ENCODE measurements at regions not wholly inside any gene's neighbourhood (a gene's known extent, or its start where the extent isn't known, plus 50 kb on each side); places are given as distances from the start of the nearest gene placed in this dataset.
"Not testable (repeated sequence)": the region's sequence is repeated elsewhere in the genome, so short reads cannot be mapped to it uniquely, and the experiment has no call there.

DNA sequence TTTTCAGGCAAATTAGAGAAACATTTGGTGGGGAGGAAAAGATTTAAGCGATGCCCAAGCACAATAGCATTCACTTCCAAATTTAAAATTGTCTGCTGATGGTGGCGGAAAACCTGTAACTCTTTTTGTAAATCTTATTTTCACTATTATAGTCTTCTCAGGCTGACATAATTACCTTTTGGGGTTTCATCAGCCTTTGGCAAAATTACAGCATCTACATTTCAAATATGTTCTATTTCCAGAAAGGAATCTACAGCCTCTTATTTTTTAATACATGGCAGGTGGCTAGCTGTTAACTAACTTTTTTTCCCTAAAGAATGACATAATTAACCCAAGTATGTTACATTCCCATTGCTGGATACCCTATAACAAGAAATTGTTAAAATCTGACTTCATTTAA, 391.5 kb upstream of the CCDC54 start:
- Histone ChIP-seq H3K4me3 (ENCODE audit: low read depth in 1 of 2, low read length in 2 of 2) (no peak overlapping the region), H3K36me3 (ENCODE audit: insufficient read depth, low read length) (no peaks in the 10 kb centered on the region), H3K9ac (ENCODE audit: low read depth, low read length) (no peak overlapping the region), H2AFZ (ENCODE audit: low read depth, low read length) (no peak overlapping the region), H3K27ac (ENCODE audit: low read length) (no peak overlapping the region), H3K27me3 (ENCODE audit: insufficient read depth, low read length, poor library complexity) (no peaks in the 10 kb centered on the region), H3K4me1 (ENCODE audit: insufficient read depth, low read length) (no peaks in the 10 kb centered on the region), H4K20me1 (ENCODE audit: insufficient read depth, low read length) (no peaks in the 10 kb centered on the region), H3K4me2 (ENCODE audit: insufficient read depth, low read length) (no peak overlapping the region), H3K9me3 (ENCODE audit: insufficient read depth, low read length, severe bottlenecking) (peaks cover 7% of the 10 kb centered on the region), H3K79me2 (ENCODE audit: insufficient read depth, low read length) (no peaks in the 10 kb centered on the region)
- TF ChIP-seq CTCF (IDR thresholded peaks at IDR 0.05; ENCODE audit: borderline replicate concordance, extremely low read depth, low read length, poor library complexity, severe bottlenecking) (no peak), EZH2 (IDR thresholded peaks at IDR 0.05; ENCODE audit: borderline replicate concordance, low read depth, low read length, severe bottlenecking) (no peak)
- ATAC-seq (ENCODE audit: insufficient read depth, low read depth) (no peak), DNase-seq (no peak)

DNA sequence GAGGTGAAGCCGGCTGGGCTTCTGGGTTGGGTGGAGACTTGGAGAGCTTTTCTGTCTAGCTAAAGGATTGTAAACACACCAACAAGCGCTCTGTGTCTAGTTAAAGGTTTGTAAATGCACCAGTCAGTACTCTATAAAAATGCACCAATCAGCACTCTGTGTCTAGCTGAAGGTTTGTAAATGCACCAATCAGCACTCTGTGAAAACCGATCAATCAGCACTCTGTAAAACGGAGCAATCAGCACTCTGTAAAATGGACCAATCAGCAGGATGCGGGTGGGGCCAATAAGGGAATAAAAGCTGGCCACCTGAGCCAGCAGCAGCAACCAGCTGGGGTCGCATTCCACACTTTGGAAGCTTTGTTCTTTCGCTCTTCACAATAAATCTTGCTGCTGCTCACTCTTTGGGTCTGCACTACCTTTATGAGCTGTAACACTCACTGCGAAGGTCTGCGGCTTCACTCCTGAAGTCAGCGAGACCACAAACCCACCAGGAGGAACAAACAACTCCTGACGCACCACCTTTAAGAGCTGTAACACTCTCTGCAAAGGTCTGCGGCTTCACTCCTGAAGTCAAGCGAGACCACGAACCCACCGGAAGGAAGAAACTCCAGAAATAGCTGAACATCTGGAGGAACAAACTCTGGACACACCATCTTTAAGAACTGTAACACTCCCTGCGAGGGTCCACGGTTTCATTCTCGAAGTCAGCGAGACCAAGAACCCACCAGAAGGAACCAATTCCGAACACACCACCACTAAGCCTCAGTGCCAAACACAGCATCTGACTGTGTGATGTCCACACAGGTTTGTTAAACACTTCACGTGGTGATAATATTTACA, 378.2 kb upstream of the CCDC54 start:
- peak overlapping the region; percentile 67 for H3K4me2 ChIP-seq (ENCODE audit: insufficient read depth, low read length)
- peak overlapping the region in 1 of 2 experiments; percentile 49; a peak in 2 of 4 replicates for H3K4me3 ChIP-seq (ENCODE audit: low read depth in 1 of 2, low read length in 2 of 2)
- peaks cover 50% of the 10 kb centered on the region for H3K4me1 ChIP-seq (ENCODE audit: insufficient read depth, low read length)
- H4K20me1 ChIP-seq (ENCODE audit: insufficient read depth, low read length); H3K36me3 ChIP-seq (ENCODE audit: insufficient read depth, low read length); H3K9me3 ChIP-seq (ENCODE audit: insufficient read depth, low read length, severe bottlenecking); H2AFZ ChIP-seq (ENCODE audit: low read depth, low read length); H3K27me3 ChIP-seq (ENCODE audit: insufficient read depth, low read length, poor library complexity); H3K79me2 ChIP-seq (ENCODE audit: insufficient read depth, low read length): not testable (repeated sequence)
- H3K27ac ChIP-seq (ENCODE audit: low read length) = peak overlapping the region; percentile 84
- H3K9ac ChIP-seq (ENCODE audit: low read depth, low read length) = peak overlapping the region; percentile 26
- peak; percentile 56 for TF ChIP-seq CTCF (IDR thresholded peaks at IDR 0.05; ENCODE audit: borderline replicate concordance, extremely low read depth, low read length, poor library complexity, severe bottlenecking)
- peak; percentile 92 for DNase-seq
- ATAC-seq (ENCODE audit: insufficient read depth, low read depth) = peak; percentile 84

DNA sequence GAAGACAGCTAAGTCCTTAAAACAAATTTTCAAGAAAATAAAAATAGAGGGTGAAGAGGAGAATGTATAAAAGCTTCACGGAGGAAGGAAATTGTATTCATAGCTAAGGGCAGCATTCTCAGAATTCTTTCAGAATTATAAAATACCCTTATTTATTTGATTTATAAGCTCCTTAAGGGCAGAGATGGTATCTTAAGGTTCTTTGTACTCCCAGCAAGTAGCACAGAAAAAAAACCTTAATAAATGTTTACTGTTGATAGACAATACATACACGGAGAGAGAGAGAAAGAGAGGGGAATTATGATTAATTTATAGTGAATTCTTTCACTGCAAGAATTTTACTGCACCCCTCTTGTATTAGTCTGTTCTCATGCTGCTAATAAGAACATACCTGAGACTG, 375.6 kb upstream of the CCDC54 start:
- Histone ChIP-seq H3K27ac (ENCODE audit: low read length) (no peak overlapping the region), H3K79me2 (ENCODE audit: insufficient read depth, low read length) (no peaks in the 10 kb centered on the region), H3K9me3 (ENCODE audit: insufficient read depth, low read length, severe bottlenecking) (peaks cover 4% of the 10 kb centered on the region), H3K4me3 (ENCODE audit: low read depth in 1 of 2, low read length in 2 of 2) (no peak overlapping the region), H3K4me2 (ENCODE audit: insufficient read depth, low read length) (no peak overlapping the region), H3K9ac (ENCODE audit: low read depth, low read length) (no peak overlapping the region), H4K20me1 (ENCODE audit: insufficient read depth, low read length) (no peaks in the 10 kb centered on the region), H2AFZ (ENCODE audit: low read depth, low read length) (no peak overlapping the region), H3K36me3 (ENCODE audit: insufficient read depth, low read length) (no peaks in the 10 kb centered on the region), H3K27me3 (ENCODE audit: insufficient read depth, low read length, poor library complexity) (no peaks in the 10 kb centered on the region), H3K4me1 (ENCODE audit: insufficient read depth, low read length) (peaks cover 33% of the 10 kb centered on the region)
- ATAC-seq (ENCODE audit: insufficient read depth, low read depth) (no peak), DNase-seq (no peak)
- no peak for TF ChIP-seq EZH2 (IDR thresholded peaks at IDR 0.05; ENCODE audit: borderline replicate concordance, low read depth, low read length, severe bottlenecking)
- no peak for TF ChIP-seq CTCF (IDR thresholded peaks at IDR 0.05; ENCODE audit: borderline replicate concordance, extremely low read depth, low read length, poor library complexity, severe bottlenecking)
